ENCODE measurements at regions not wholly inside any gene's neighbourhood (a gene's known extent, or its start where the extent isn't known, plus 50 kb on each side); places are given as distances from the start of the nearest gene placed in this dataset.

DNA sequence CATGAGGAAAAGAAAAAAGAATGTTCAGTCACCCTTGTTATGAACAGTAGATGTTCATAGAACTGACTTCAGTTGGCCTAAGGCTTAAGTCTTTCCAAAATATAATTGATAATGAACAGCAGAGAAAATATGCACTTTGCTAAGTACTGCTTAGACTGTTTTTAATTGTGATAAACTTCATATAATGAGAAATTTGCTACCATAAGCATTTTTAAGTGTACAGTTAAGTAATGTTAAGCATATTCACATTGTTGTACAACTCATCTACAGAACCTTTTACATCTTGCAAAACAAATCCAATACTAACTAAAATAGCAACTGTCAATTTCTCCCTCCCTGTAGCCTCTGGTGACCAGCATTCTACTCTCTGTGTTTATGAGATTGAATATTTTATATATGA, 792.2 kb upstream of the LCORL start:
- no peak for TF ChIP-seq POLR2A (IDR thresholded peaks at IDR 0.05; ENCODE audit: low read depth, low read length)
- no peak for DNase-seq (ENCODE audit: insufficient read length, low spot score)
- FAIRE-seq: no peak

DNA sequence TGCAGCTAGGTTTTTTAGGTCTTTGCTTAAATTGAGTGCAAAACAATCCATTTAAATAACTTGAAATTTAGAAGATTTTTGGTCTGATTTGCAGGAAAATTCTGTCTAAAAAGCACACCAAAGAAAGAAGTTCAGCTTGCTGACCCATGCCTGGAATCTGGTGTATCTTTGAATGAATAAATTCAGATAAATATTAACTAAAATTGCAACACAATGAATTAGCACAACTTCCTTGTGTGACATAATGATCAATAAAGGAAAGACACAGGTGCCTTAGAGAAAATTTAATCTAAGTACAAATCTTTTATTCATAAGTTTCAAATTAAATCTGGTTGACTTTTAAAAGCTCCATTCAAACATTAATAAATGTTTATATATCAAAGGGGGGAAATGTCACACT, 791.5 kb upstream of the LCORL start:
- DNase-seq (ENCODE audit: insufficient read length, low spot score) (no peak), FAIRE-seq (no peak)
- no peak for TF ChIP-seq POLR2A (IDR thresholded peaks at IDR 0.05; ENCODE audit: low read depth, low read length)

DNA sequence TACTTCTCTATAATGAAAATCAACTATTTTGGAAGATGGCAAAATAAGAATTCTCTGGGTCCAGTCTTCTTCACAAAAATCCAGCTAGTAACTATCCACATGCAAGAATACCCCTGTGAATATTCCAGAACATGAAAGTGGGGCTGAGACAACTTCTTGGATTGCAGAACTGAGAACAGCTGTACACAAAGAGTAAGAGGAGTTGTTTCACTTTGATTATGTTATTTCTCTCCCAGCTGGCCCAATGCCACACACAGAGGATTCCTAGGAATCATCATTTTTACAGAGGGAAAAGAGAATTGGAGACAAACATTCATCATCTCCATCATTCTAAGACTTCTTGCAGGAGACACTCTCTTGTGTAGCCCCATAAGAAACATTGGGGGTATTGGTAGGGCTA, 782.2 kb upstream of the LCORL start:
- FAIRE-seq (no peak), DNase-seq (ENCODE audit: insufficient read length, low spot score) (no peak)
- no peak for TF ChIP-seq POLR2A (IDR thresholded peaks at IDR 0.05; ENCODE audit: low read depth, low read length)

DNA sequence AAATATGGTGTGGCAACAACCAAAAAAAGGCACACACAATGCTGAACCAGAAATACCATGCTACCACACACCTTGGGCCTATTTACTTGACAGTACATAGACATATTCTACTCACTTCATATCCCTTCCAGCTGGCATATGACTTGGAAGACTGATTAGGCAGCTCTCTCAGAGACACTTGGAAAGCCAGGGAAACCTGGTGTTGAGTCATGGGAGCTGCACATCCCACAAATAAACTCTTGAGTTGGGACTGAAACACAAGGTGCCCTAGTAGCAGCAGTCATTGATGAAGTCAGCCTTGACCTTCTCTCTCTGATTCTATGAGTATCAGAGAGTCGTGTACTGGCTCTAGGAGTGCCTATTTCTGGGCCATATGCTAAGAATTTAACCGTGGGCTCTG, 776.6 kb upstream of the LCORL start:
- no peak for DNase-seq (ENCODE audit: insufficient read length, low spot score)
- TF ChIP-seq POLR2A (IDR thresholded peaks at IDR 0.05; ENCODE audit: low read depth, low read length): no peak
- FAIRE-seq: no peak

DNA sequence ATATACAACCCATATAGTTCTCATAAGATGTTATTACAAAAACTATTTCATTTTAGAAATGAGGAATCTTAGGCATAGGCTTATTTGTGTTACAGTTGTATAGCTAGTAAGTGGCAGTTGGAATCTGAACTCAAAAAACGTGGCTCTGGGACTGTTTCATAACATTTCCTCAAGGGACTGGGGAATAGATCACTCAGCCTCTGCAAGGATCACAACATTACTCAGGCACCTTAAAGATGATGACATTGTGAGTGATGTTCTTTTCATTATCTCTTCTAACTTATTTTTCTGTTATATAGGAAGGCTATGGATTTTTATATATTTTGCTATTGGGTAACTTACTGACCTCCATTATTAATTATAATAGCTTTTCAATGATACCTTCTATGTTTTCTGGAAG, 774.2 kb upstream of the LCORL start:
- DNase-seq (ENCODE audit: insufficient read length, low spot score): no peak
- FAIRE-seq: no peak
- no peak for TF ChIP-seq POLR2A (IDR thresholded peaks at IDR 0.05; ENCODE audit: low read depth, low read length)

DNA sequence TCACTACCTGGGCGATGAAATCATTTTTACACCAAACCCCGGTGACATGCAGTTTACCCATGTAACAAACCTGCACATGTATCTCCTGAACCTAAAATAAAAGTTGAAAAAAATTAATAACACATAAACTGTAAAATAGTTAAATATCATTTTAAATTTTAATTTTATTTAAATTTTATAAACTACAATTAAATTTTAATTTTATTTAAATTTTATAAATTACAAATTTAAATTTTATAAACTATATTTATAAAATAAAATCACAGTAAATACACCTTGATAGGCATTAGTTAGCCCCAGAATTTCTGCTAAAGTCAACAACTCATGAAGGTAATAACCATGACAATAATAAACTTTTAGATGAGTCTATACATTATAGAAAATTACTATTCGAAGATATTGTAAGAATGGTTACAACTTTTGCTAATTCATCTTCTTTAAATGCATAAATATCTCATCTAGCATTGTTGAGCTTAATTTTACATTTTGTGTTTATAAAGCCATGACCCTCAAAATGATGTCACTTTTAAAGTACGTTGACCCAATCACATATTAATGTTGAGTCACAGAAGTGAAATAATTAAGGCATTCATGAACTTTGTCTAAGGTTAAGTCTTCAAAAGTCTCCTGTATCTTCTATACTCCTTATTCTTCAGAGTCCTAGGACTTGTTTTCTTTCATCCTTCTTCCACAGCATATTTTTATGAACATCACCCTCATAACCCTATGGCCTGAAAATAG, 755.8 kb upstream of the LCORL start:
- no peak for TF ChIP-seq POLR2A (IDR thresholded peaks at IDR 0.05; ENCODE audit: low read depth, low read length)
- no peak for FAIRE-seq
- no peak for DNase-seq (ENCODE audit: insufficient read length, low spot score)

DNA sequence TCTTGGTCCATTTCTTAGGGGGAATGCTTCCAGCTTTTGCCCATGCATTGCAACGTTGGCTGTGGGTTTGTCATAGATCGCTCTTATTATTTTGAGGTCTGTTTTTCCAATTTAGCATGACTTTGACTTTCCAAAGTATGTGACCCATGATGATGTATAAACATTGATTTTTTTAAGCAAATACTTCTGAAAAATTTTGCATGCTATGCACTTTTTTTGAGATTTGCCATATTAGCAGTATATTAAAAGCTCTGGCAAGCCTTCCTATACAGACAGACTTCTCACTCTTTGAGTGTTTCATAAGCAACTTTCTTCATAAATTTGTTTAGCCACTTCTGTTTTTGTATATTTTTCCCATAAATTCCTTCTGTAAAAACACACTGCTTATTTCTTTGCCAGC, 746.4 kb upstream of the LCORL start:
- no peak for FAIRE-seq
- DNase-seq (ENCODE audit: insufficient read length, low spot score): no peak
- no peak for TF ChIP-seq POLR2A (IDR thresholded peaks at IDR 0.05; ENCODE audit: low read depth, low read length)

DNA sequence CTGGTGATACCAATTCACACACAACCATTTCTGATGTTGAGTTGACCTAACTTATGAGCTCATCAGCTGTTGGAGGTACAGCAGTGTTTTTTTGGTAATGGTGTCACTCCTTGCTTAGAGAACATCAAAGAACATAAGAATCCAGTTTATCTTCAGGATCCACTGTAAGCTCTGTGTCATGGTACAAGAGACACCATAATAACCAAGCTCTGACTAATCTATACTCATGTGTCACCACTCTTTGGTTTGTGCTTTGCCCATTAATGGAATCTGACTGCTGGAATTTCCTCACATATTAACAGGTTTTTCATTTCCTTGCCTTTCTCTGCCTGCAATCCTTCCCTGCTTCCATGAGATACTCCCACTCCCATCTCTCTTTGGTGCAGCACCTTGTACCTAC, 735.1 kb upstream of the LCORL start:
- no peak for DNase-seq (ENCODE audit: insufficient read length, low spot score)
- FAIRE-seq: no peak
- no peak for TF ChIP-seq POLR2A (IDR thresholded peaks at IDR 0.05; ENCODE audit: low read depth, low read length)

DNA sequence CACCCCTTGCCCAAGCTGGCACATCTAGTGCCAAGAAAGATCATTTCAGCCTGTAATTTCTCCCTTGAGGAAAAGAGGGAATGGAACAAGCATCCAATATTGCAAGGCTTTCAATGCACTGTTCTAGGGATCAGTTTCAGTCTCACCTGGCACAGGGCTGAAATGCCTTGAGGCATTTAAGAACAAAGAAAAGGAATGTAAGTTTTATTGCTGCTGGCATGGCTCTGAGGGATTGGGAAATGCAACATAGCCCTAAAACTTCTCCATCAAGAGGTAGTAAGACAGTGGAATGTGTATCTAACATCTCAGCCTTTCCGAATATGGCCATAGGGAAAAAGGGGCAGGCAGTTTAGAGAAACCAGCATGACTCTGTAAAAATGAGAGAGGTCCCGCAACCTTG, 732.6 kb upstream of the LCORL start:
- DNase-seq (ENCODE audit: insufficient read length, low spot score) (no peak), FAIRE-seq (no peak)
- TF ChIP-seq POLR2A (IDR thresholded peaks at IDR 0.05; ENCODE audit: low read depth, low read length): no peak

DNA sequence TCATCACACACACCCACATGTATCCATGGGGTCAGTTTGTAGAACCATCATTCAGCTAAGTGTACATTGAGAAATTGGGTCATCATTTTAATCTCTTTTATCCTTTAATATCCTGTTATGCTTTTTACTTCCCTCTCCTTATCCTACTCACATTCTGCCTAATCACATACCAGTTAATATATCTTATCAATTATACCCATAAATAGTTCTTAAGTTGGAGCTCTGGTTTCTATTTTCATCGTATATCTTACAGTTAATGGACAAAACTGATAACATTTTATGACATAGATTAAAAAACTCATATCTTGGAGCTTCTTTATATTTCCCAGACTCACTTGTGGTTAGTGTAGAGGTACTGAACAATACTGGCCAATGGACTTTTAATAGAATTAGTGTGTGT, 729.5 kb upstream of the LCORL start:
- DNase-seq (ENCODE audit: insufficient read length, low spot score): no peak
- FAIRE-seq: no peak
- TF ChIP-seq POLR2A (IDR thresholded peaks at IDR 0.05; ENCODE audit: low read depth, low read length): no peak

DNA sequence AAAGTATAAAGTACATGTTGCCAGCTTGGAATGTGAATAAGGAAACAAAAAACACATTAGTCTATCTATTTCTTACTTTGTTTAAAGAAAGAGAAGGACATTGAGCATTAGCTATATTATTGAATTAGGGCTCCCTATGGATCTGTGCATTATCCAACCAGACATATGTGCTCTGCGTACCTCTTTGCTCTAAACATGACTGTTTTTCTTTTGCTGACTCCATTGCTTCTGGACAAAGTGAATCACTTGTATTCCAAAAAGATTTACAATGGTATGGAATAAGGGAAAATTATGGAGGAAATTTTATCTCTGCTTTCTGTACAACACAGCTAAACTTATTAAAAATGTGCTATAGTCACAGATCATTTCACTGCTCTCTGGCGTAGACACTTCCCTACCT, 727.8 kb upstream of the LCORL start:
- TF ChIP-seq POLR2A (IDR thresholded peaks at IDR 0.05; ENCODE audit: low read depth, low read length): no peak
- DNase-seq (ENCODE audit: insufficient read length, low spot score) (no peak), FAIRE-seq (no peak)

DNA sequence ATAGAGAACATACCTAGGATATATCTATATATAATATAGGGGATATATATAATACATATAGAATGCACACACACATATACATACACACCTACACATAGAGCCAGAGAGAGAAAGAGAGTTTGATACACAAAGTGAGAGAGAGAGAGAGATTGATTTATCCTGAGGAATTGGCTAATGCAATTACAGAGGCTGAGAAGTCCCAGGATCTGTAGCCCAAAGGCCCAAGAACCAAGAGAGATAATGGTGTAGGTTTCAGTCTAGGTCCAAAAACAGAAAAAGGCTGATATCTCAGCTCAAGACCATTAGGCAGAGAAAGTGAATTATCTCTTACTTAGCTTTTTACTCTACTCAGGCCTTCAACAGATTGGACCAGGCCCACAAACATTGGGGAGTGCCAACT, 715.0 kb upstream of the LCORL start:
- DNase-seq (ENCODE audit: insufficient read length, low spot score) (no peak), FAIRE-seq (no peak)
- TF ChIP-seq POLR2A (IDR thresholded peaks at IDR 0.05; ENCODE audit: low read depth, low read length): no peak

DNA sequence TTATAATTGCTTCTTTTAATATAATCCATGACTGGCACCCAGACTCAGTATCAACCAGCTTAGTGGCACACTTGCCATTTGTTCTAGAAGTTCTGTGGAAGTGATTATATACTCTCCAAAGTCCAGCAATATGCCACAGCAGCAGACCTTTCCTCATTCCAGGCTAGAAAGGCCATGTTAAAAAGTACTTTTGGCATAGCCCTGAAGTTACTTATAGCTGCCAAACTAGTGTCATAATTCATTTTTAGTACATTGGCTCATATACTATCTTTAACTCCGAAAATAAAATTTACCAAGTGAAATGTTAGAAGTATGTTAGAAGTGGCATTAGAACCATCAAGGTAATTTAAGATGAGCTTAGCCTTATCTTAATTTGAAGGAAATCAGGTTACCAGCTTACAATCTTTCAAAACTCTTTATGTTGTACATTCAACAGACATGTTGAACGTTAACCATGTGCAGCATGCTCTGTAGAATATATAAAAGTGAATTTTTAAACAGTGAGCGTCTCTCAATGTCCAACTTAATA, 714.2 kb upstream of the LCORL start:
- TF ChIP-seq POLR2A (IDR thresholded peaks at IDR 0.05; ENCODE audit: low read depth, low read length): no peak
- DNase-seq (ENCODE audit: insufficient read length, low spot score) (no peak), FAIRE-seq (no peak)

DNA sequence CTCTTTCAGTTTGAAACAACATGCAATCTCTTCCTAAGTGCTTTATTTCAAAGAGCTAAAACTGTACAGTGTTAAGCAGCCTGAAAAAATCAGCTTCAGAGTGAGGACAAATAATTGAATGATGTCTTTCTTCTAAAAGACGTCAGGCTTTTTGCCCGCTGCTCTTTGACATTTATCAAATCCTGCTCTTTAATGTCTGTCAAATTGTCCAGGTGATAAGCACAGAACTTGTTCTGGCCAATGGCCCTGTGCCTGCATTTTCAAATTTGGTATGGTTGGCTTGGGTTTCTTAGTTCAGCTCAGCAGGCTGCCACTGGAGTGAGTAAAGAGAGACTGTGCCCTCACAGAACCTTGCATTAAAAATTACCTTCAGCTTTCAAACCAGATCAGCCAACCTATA, 712.9 kb upstream of the LCORL start:
- TF ChIP-seq POLR2A (IDR thresholded peaks at IDR 0.05; ENCODE audit: low read depth, low read length): no peak
- DNase-seq (ENCODE audit: insufficient read length, low spot score) (no peak), FAIRE-seq (no peak)

DNA sequence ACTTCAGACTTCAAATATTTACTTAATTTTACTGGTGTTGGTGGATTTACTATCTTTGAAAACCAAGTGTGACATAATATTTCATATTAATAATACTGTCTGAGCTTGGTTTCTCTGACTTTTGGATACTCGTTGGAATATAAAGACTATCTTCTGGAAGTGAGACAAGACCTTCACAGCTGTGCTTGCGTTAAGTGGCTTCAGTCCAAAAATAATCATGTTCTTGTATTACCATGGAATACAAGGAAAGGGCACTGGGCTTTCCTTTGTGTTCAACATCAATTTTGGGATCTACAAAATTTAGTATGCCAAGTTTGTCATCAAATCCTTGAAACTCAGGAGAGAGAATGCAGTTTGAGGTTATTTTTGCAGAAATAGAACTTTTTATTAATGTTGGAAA, 712.4 kb upstream of the LCORL start:
- no peak for TF ChIP-seq POLR2A (IDR thresholded peaks at IDR 0.05; ENCODE audit: low read depth, low read length)
- DNase-seq (ENCODE audit: insufficient read length, low spot score) (no peak), FAIRE-seq (no peak)

Measured in H54 (cell line).